HCEC 1CT (cell line): ENCODE measurements at regions not wholly inside any gene's neighbourhood (a gene's known extent, or its start where the extent isn't known, plus 50 kb on each side); places are given as distances from the start of the nearest gene placed in this dataset.
"Not testable (repeated sequence)": the region's sequence is repeated elsewhere in the genome, so short reads cannot be mapped to it uniquely, and the experiment has no call there.

ENCODE experiments used
- DNase-seq: peaks from one replicate; pipeline ENCODE4 v3.0.0-alpha.2; 2017

DNA sequence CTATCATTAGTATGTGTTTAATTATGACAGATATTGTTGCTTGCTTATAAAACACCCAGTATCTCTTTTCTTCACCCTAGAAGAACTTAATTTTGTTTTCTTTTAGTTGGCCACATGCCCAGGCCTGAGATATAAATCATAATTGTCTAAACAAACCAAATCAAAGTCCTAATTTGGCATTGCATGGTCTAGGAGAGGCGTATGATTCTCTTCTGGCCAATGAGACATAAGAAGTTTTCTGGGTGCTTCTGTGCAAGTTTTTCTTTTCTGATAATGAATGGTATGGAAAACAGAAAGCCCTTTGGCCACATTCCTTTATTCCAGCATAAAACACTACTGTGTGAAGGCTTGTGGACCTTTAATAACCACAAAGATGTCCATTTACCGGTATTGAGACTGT lies 192.9 kb upstream of the CTSO start:
- no peak for DNase-seq

DNA sequence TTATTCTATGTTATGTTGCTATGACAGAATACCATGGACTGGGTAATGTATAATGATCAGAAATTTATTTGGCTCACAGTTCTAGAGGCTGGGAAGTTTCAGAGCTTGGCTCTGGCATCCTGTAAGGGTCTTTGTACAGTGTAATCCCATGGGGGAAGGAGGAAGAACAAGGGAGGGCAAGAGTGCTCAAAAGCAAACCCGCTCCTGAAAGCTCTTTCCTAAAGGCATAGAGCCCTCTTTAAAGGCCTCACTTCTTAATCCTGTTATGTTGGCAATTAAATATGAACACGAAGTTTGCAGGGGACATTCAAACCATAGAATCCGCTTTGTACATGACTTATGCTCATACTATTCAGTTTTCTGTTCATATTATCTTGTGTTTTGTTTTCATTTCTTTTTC lies 191.3 kb upstream of the CTSO start:
- DNase-seq, result no peak

DNA sequence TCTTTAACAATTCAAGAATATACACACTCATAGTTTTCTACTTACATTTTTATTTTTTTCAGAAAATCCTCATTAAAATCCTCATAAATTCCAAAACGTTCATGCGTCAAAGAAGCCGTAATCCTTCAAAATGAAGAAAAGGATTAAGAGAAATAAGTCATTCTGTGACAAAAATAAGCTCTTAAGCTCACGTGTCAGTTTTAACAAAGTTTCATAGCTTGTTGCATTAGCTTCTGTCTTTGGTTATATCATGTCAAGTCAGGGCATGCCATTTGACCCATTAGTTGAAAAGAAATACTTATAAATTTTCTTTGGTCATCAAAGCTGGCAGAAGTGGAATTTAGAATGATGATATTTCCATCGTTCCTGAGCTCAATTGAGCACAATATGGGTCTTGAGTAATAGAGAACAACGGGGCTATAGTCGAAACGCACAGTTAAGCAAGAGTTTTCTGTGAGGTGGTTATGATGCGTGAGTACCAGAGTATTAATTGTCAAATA lies 185.2 kb upstream of the CTSO start:
- DNase-seq, result no peak

DNA sequence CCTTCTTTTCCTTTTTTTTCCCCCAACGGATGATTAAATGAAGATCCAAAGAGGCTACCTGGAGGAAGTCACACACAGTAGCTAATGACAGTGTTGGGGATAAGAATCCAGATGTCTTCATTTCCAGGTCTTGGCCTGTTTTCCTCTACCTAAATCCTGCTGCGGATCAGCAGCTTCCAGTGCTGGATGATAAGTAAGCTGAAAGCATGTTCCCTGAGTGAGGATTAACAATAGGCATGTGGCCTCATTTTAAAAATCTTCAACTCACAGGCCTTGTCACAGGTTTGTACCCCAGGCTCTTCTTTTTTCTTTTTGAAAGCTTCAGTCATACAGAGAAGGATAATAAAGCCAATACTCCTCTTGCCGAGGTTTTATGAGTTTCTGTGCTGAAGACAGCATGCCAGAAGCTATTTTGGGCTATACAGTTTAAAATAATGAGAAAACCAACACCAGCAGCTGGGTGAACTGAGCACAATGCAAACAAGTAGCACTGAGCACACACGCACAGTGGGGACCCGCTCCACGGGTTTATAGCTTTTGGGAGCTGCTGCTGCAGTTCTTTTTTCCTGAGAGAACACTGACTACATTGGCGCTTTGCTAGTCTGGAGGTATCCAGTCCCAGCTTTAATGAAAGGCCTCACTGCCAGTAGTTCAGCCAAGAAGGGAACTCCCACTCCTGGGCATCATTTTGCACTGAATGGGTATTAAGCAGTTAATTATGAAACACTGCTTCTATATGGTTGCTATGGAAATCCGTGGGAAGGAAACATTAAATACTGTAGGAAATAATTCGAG lies 184.2 kb upstream of the CTSO start:
- no peak for DNase-seq

DNA sequence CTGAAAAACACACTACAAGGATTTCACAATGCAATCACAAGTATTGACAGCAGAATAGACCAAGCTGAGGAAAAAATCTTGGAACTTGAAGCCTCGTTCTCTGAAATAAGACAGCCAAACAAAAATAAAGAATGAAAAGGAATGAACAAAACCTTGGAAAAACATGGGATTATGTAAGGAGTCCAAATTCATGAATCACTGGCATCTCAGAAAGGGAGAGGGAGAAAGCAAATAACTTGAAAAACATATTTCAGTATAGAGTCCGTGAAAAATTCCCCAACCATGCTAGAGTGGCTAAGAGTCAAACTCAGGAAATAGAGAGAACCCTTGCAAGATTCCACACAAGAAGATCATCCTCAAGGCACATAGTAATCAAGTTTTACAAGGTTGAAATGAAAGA lies 178.5 kb upstream of the CTSO start:
- no peak for DNase-seq

DNA sequence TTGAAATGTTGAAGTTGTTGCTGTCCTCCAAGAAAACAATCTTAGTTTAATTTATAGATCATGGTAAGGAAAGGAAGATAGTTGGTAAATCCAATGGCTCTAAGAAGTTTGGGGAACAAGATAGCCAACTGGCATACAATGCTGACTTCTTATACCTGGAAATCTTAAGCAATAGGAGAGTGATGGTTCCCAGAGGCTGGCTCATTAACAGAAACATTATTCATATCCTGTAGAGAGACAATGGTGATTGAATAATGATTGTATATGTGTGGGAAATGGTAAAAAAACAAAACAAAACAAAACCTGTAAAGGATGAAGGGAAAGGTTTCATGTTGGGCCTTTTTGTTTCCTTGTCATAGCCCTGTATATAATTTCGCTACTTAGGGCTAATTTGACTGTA lies 174.9 kb upstream of the CTSO start:
- DNase-seq, result no peak

DNA sequence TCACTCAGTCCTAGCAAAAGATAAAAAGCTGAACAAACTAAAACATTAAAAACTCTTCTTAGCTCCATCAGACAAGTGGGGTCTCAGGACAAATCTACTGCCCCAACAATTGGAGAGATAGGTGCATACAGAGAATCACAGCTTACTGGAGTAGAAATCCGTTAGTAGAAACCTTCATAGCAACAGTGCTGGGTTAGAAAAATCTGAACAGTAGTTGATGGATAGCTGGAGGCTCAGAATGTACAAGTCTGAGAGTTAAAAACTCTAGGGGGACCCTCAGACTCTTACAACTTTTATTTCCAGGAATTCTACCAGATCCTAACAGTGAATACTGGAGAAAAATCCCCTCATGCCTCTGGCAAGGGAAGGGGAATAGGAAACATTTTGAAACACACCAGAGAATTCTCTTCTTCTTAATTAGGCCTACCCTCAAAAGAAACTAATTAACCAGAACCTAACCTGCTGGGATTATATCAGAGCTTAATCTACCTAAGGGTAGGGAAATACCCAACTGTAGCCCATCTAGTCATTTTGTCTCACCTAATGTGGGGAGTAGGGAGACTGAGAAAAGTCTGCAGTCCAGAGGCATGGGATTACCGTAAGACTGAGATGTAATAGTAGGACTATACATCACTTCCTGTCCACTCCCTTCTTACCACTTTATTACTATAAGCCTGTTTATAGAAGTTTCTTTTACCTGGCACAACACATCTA lies 165.0 kb upstream of the CTSO start:
- DNase-seq, result peak; percentile 10

DNA sequence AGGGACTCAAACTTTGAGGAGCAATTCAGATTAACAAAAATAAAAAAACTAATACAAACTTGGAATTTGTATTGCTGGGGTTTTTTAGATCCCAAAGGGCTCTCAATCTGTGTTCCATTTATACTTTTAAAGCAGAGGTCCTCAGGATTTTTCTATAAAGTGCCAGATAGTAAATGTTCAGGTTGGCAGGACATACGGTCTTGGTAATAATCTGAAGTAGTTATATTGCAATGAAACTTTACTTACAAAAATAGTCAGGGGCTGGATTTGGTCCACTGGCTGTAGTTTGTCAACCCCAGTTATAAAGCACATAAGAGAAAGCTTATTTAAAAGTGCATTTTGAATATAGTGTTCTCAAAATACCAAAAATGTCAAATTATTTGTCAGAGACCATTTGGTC lies 164.1 kb upstream of the CTSO start:
- no peak for DNase-seq

DNA sequence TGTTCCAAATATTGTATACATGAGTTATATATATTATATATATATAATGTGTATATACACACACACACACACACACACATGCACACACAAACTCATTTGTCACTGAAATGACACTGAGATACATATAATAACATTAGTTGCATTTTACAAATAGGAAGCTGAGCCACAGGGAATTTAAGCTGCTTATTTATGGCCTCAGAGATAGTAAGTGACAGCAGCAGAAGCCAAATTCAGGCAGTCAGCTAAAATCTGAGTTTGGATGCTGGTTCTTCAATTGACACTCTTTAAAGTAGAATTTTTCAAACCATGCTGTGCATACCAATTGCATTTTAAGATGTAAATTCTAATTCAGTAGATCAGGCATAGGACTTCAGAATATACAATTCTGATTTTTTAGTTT lies 163.3 kb upstream of the CTSO start:
- no peak for DNase-seq

DNA sequence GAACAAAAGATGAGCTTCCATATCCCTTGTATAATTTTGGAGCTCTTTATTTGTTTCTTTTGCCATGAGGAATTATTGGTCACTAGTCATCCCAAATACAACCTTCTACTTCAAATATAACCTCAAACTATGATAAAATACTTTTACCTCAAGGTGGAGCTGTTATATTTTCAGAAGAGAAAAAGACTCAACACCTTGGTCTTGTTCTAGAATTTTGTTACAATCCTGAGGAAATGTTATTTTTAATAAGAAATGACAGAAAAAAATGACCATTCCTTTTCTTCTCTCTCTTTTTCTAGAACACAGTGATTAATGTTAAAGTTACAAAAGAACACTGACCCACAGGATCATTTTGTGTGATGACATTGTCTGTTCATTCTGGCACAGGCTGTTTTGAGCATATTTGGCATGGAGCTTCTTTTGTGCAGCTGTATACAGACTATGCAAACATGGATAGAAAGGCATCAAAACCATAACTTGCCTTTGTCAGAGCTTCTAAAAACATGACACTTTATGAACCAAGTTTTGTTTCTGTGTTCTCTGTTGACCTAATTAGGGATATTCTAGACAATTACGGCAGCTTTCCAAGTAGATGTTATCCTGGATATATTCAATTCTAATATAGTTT lies 159.6 kb upstream of the CTSO start:
- no peak for DNase-seq

DNA sequence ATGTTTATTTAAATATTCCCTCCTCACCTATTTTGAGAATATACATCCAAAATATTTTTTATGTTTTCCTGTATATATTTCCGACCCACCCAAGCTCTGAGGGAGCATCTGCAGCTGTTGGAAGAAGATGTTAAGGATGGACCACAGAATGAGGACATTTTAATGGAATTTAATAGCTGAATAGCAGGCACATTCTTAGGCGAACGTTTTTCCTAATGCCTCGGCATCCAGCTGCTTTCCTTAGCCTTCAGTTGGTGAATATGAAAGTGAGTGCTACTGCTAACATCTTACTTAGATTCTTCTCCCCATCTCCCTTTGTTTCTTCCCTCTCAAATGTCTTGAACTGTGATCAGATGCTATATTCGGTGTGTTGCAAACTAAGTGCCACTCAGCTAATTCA lies 158.0 kb upstream of the CTSO start:
- DNase-seq, result no peak

DNA sequence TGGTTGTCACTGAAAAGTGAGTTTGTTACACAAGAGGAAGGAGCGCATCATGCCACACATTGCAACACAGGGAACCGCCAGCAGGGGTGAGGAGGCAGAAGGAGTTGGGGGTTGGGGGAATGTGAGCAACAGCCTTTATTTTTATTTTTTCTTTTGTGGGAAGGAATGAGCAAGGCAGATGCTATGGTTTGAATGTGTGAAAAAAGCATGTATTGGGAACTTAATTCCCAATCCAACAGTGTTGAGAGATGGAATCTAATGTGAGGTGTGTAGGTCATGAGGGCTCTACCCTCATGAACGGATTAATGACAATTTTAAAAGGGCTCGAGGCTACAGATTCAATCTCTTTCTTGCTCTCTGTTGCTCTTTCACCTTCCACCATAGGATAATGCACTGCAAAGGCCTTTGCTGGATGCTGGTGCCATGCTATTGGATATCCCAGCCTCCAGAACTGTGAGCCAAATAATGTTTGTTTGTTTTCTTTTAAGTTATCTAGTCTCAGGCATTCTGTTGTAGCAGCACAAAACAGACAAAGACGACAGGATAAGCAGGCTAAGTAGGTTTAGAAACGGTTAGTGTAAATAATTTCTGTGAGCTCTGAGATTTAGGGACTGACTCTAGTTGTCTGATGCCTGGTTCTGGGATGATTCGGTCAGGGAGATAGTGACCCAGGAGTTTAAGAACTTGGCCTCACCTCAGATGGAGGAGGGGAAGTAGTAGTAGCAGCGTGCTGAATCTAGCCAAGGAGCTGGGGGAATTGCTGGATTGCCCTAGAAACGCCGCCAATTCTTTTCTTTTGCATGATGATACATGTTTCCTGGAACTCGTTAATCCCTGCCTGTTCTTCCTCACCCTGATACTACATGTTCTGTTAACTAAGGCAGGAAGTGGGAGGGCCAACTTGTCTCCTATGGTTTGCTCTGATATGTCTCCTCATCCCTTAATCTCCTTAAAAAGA lies 156.6 kb upstream of the CTSO start:
- peak; percentile 38 for DNase-seq

DNA sequence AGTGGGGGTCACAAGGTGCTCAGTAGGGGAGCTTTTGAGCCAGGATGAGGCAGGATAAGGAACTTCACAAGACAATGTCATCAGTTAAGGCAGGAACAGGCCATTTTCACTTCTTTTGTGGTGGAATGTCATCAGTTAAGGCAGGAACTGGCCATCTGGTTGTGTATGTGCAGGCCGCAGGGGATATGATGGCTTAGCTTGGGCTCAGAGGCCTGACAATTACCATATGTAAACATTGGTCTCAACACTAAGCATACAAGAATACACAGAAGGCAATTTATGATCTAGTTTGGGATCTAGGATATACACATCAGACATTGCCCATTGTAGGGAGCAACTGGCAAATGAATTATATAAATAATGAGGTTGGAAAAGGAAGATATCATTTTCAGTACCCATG lies 155.4 kb upstream of the CTSO start:
- not testable (repeated sequence) for DNase-seq

DNA sequence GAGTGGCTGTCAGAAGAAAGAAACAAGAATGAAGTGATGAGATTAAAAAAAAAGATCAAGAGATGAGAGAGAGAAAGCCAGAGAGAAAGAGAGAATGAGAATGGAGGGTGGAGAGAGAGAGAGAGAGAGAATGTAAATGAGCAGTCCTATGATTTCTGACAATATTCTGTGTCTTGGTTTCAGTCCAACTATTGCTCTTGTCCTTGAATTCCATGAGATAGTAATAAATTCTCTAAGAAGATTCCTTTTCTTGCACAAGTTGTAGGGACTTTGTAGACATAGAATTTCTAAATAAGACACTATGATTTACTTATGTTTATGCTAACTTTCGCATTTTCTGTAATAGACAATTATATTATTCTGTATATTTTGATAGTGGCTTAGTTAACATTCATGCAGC lies 149.6 kb upstream of the CTSO start:
- DNase-seq, result no peak

DNA sequence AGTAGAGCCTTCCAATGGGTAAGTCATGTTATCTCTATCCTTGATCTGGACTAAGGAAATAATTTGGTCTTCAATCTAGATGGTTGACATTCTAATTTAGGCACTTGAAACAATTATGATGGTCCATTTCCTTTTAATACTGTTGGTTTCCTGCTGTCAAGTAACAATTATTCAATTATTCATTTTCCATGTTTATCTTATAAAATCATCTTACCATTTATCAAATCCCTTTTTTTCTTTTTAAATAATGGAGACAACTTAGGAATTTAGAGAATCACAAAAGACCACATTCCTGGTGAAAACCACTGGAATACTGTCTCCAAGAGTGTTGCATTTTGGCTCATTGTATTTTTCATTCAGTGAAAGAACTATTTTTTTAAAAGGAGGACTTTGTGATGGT lies 148.7 kb upstream of the CTSO start:
- DNase-seq, result no peak

DNA sequence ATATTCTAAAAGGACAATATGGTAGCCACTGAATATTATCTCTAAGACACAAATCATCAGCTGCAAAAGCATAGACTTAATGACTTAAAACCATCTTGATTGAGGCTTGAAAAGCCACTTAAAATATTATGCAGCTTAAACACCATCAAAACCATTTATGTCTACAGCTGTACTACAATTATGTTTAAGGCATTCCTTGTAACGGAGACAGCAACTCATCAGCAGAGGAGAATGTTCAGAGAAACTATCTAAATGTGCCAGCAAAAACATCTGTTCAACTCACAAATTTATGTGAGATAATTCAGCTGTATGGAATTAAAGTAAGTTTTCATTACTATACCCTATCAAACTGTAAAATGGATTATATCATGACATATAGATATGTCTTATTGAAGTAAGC lies 147.9 kb upstream of the CTSO start:
- DNase-seq, result peak; percentile 2

DNA sequence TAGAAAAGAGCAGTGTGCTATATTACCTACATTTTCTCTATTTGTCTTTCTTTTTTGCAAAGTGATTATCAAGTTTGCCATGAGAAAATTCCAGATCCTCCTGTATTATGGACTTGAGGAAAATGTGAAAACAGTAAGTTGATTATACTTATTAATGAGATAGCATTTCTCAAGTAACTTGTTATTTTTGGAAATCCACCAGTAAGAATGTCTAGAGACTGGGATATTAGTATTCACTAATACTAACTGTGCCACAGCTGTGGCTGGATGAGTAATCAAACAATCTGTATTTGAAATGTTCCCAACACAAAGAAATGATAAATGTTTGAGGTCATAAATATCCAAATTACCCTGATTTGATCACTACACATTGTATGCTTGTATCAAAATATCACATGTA lies 147.0 kb upstream of the CTSO start:
- DNase-seq, result peak; percentile 6

DNA sequence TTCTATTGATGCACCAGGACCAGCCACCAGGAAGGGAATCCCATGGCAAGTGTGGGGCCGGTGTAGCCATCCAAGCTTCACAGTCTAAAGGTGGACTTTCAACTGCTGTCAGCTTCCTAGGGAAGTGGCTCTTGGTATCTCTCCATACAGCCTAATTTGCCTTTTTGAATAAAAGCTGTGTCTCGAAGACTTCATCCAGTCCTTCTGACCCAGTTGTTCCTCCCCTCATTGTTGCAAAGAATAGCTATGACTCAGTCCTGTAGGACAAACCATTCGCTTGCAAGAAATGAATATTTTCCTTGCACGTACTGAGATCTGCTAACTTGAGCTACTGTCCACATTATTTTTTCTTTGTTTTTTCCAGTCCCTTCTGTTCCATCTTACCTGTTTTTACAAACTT lies 145.1 kb upstream of the CTSO start:
- DNase-seq, result no peak

DNA sequence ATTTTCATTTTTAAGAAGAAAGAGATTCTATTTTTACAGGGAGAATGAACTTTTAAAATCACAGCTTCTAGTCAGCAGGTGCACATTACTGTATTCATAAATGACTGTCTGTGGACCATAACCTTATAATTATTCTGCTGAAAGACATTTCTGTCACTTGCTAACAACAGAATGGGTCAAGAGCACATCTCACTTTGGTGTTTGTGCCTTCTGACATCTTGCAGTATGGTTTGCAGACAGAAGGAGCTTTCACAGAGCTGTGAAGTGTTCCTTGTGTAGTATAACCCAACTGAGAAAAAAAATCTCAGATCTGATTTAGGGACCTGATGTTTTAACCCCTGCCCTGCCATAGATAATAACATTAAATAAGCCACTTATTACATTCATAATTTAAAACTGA lies 131.4 kb upstream of the CTSO start:
- no peak for DNase-seq

DNA sequence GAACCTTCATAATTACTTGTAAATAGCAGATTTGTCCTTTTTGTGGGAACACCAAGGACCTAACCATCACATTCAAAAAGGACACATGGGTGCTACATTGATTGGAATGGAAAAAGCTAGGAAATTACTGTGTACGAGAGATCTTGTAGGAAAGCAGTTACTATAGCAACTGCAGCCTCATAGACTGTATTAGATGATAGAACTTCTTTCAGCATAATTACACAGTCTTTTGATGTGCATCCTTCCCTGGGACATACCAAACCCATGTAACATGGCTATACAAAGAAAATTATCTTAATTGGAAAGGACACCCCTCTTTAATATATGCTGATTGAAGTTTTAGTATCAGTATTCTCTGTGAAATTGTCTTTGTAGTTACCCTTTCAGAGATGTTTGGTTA lies 130.7 kb upstream of the CTSO start:
- DNase-seq, result no peak

DNA sequence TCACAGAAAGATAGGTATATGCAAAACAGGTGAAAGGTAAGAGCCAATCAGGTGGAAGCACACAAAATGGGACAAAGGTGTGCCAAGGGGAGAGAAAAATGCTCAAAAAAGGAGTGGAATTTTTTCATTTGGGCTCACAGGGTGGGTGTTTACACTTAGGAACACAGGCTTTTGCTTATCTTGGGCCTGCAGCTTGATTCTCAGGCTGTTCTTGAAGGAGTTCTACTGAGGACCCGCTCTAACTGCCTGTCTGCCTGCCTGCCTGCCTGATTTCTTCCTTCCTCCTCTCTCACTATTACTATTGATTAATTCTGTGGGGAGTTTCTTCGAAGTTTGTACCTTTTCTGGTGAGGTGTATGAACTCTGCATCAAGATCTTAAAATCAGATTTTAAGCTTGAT lies 120.3 kb upstream of the CTSO start:
- no peak for DNase-seq

DNA sequence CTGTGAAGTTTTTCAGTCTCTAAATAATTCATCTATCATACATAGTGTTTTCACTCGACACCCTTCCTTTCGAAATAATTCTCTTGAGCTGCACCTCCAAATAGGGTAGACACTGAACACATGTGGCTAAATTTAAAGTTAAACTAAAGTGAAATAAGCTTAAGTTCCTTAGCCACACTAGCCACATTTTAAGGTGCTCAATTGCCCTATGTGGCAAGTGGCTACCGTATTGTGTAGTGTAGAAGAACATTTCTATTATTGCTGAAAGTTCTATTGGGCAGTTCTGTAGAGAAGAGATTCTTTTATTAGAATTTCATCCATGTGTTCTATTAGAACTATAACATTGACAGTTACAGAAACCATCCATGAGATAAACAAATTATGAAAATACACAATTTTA lies 107.0 kb upstream of the CTSO start:
- DNase-seq, result no peak

DNA sequence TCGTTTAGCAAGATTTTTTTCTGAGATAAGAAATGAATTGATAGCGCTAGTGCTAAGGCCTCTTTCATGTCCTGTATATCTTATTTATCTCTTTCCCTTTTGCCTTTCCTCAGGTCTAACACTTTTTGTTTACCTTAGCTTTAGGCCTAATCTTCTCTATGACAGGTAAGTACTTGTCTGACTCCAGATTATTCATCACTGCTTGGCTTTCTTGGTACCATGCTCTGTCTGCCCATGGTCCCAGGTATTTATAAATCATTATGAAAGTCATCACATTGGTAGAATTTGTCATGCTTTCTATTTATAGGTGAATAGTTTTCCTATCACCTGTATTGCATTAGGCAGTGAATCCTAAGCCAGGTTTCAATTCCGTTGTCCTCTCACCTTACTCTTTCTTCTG lies 99.5 kb upstream of the CTSO start:
- no peak for DNase-seq
